K562 (cell line): ENCODE measurements at regions not wholly inside any gene's neighbourhood (a gene's known extent, or its start where the extent isn't known, plus 50 kb on each side); places are given as distances from the start of the nearest gene placed in this dataset.

ENCODE experiments used
- ARID1B ChIP-seq: fragments of 450-650 bp; IDR thresholded peaks from 2 replicates; pipeline ENCODE4 v1.6.1; 2016; ENCODE audit warnings: antibody characterized with exemption, mild to moderate bottlenecking, inconsistent platforms
- CBX8 ChIP-seq: fragments of 200-600 bp; sonication (generic); IDR thresholded peaks from 2 replicates; pipeline ENCODE4 v1.6.1; 2012; ENCODE audit warnings: borderline replicate concordance, mixed run types, low read depth, mild to moderate bottlenecking, moderate library complexity, mixed read lengths, low read length, control low read depth, inconsistent platforms; ENCODE audit not compliant: poor library complexity, severe bottlenecking; ENCODE audit errors: extremely low read depth
- CTCFL ChIP-seq: IDR thresholded peaks from 2 replicates; pipeline ENCODE4 v1.6.1; 2011; ENCODE audit warnings: borderline replicate concordance, low read depth, mild to moderate bottlenecking, moderate library complexity, low read length; ENCODE audit not compliant: insufficient read depth, poor library complexity, severe bottlenecking
- HES1 ChIP-seq: fragments of 450-650 bp; IDR thresholded peaks from 2 replicates; pipeline ENCODE4 v1.6.1; 2016; ENCODE audit warnings: low read depth, mild to moderate bottlenecking, moderate library complexity
- HMBOX1 ChIP-seq: sonication (generic); IDR thresholded peaks from 2 replicates; pipeline ENCODE4 v1.6.1; 2016
- JUN ChIP-seq, 2 experiments: sonication (generic) in 1 of 2; formaldehyde crosslinking in 1 of 2; IDR thresholded peaks; 2 replicates each; pipeline versions ENCODE4 v1.6.1 to v1.8.0; 2012 to 2022; ENCODE audit warnings: borderline replicate concordance in 2 of 2, mild to moderate bottlenecking in 2 of 2, improper control_type of control experiment in 1 of 2, low read depth in 1 of 2, low read length in 1 of 2, missing genetic modification reagents in 1 of 2
- LEF1 ChIP-seq: fragments of 450-650 bp; IDR thresholded peaks from 2 replicates; pipeline ENCODE4 v1.6.1; 2016; ENCODE audit warnings: mild to moderate bottlenecking
- MECOM ChIP-seq: fragments of 250-450 bp; sonication (Bioruptor Pico); IDR thresholded peaks from 2 replicates; pipeline ENCODE4 v1.8.0; 2022; ENCODE audit warnings: inconsistent platforms
- MXI1 ChIP-seq: IDR thresholded peaks from 2 replicates; pipeline ENCODE4 v1.6.1; 2011; ENCODE audit warnings: low read depth, mild to moderate bottlenecking, improper control_type of control experiment, low read length
- NR1H2 ChIP-seq: sonication (generic); formaldehyde crosslinking; IDR thresholded peaks from 2 replicates; pipeline ENCODE4 v1.4.0; 2020; ENCODE audit warnings: mild to moderate bottlenecking, missing genetic modification reagents
- PHB ChIP-seq: fragments of 250-450 bp; sonication (Bioruptor Pico); IDR thresholded peaks from 2 replicates; pipeline ENCODE4 v1.5.0; 2021
- TFAM ChIP-seq: fragments of 250-450 bp; sonication (Bioruptor Pico); conservative IDR thresholded peaks from 2 replicates; pipeline ENCODE4 v1.5.0; 2021; ENCODE audit warnings: mild to moderate bottlenecking, moderate library complexity
- ZBTB17 ChIP-seq: fragments of 450-650 bp; formaldehyde crosslinking; IDR thresholded peaks from 2 replicates; pipeline ENCODE4 v1.4.0; 2020; ENCODE audit warnings: mild to moderate bottlenecking
- ZNF449 ChIP-seq: fragments of 250-450 bp; sonication (Bioruptor Pico); IDR thresholded peaks from 2 replicates; pipeline ENCODE4 v1.8.0; 2022; ENCODE audit warnings: moderate library complexity, mild to moderate bottlenecking, inconsistent platforms

- TF ChIP-seq CTCFL, result no peak
- TF ChIP-seq JUN (IDR thresholded peaks at IDR 0.05; ENCODE audit: borderline replicate concordance, low read depth, low read length), result no peak; the same call in 1 of the 2 replicates
- TF ChIP-seq JUN (CRISPR knock-in tag; IDR thresholded peaks at IDR 0.05; ENCODE audit: borderline replicate concordance), result no peak; the same call in 1 of the 2 replicates
- TF ChIP-seq LEF1, result peak; percentile 33; the same call in 1 of the 2 replicates
- peak; percentile 40; the same call in 1 of the 2 replicates for TF ChIP-seq ARID1B
- no peak for TF ChIP-seq CBX8
- no peak for TF ChIP-seq HES1
- TF ChIP-seq ZNF449 (CRISPR knock-in tag), result no peak
- TF ChIP-seq PHB (CRISPR knock-in tag), result no peak
- peak; percentile 54 for TF ChIP-seq HMBOX1
- TF ChIP-seq TFAM (CRISPR knock-in tag), result no peak
- 0 out of 2 replicates have a peak, but pooled peaks have one; percentile 3 for TF ChIP-seq MXI1
- 0 out of 2 replicates have a peak, but pooled peaks have one; percentile 61 for TF ChIP-seq NR1H2
- peak; percentile 32; the same call in 1 of the 2 replicates for TF ChIP-seq MECOM (CRISPR knock-in tag)
- TF ChIP-seq ZBTB17 (CRISPR knock-in tag), result 0 out of 2 replicates have a peak, but pooled peaks have one; percentile 51
Measured at GRCh38 chr6:26199773-26200764, 112.8 kb downstream of the HFE start (continued).
